ENCODE measurements at regions not wholly inside any gene's neighbourhood (a gene's known extent, or its start where the extent isn't known, plus 50 kb on each side); places are given as distances from the start of the nearest gene placed in this dataset.

GRCh38 chr9:99593610-99594009 lies 228.1 kb upstream of the NR4A3 start:
- H3K4me3 Mint-ChIP-seq = no peak overlapping the region
- no peak for ATAC-seq (replicated peaks in 1 of 2)
- H3K36me3 Mint-ChIP-seq (ENCODE audit: insufficient read depth in 2 of 2) = no peaks in the 10 kb centered on the region
- no peak overlapping the region for H3K27ac Mint-ChIP-seq
- DNase-seq = no peak
- peaks cover 25% of the 10 kb centered on the region for H3K27me3 Mint-ChIP-seq (ENCODE audit: low read depth)
- H3K4me1 Mint-ChIP-seq (ENCODE audit: low read depth) = no peaks in the 10 kb centered on the region
- H3K9me3 Mint-ChIP-seq = no peaks in the 10 kb centered on the region

DNA sequence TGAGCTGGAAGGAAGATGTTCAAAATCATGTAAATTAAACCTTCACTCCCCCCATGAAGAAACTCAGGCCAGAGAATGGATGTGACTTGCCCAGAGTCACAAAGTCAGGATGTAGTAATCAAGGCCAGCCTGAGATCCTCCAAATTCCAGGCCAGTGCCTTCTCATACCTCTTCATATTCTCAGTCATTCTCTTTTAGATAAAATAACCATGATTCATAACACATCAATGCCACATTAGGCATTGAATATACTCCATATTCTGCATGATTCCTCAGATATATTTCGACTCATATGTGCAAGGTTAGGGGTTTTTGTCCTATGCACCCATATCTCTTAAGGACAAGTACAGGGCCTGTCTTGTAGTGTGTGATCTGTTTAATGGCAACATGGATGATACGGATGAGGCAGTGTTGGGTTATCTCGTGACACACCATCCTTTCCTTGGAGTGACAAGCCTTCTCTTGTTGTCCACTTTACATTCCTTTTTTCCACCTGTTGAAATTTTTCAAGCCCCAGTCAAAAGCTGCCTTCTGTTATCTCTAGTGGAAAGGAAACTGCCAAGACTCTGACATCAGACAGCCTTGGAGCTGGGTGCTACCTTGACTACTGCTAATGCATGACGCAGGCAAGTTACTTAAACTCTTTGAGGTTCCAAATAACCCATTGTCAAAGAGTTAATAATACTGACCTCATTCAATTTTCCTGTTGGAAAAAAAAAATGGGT lies 227.5 kb upstream of the NR4A3 start:
- H3K4me1 Mint-ChIP-seq (ENCODE audit: low read depth) = no peaks in the 10 kb centered on the region
- H3K36me3 Mint-ChIP-seq (ENCODE audit: insufficient read depth in 2 of 2) = no peaks in the 10 kb centered on the region
- DNase-seq (no peak), ATAC-seq (replicated peaks in 1 of 2) (no peak)
- no peak overlapping the region for H3K4me3 Mint-ChIP-seq
- no peak overlapping the region for H3K27ac Mint-ChIP-seq
- H3K27me3 Mint-ChIP-seq (ENCODE audit: low read depth) = peaks cover 25% of the 10 kb centered on the region
- H3K9me3 Mint-ChIP-seq = no peaks in the 10 kb centered on the region

DNA sequence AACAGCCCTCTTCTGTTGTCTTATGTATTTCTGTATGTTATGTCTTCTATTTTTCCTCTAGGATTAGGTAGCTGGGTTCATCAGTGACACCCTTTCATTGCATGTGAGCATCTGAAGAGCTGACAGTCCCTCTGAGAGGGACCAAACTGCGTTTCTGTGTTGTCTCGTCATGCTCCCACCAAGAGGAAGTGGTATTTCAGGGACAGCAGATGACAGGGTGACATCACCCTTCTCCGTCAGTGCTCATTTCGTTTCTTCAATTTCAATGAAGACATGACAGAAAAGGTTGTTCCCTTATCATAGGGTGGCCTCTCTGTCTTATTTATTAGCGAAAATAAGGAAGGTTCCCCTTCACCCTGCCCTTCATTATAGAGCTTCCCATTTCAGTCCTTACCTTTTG lies 225.9 kb upstream of the NR4A3 start:
- peak overlapping the region in 1 of 2 donors; percentile 6 for H3K4me3 Mint-ChIP-seq
- no peaks in the 10 kb centered on the region for H3K9me3 Mint-ChIP-seq
- peaks cover 19% of the 10 kb centered on the region for H3K27me3 Mint-ChIP-seq (ENCODE audit: low read depth)
- no peaks in the 10 kb centered on the region for H3K36me3 Mint-ChIP-seq (ENCODE audit: insufficient read depth in 2 of 2)
- H3K4me1 Mint-ChIP-seq (ENCODE audit: low read depth) = no peaks in the 10 kb centered on the region
- peak overlapping the region; percentile 8 for H3K27ac Mint-ChIP-seq
- DNase-seq = peak; percentile 12 to 35
- ATAC-seq (replicated peaks in 1 of 2) = peak; percentile 68 to 87

GRCh38 chr9:99601571-99602111 lies 220.0 kb upstream of the NR4A3 start:
- peaks cover 16% of the 10 kb centered on the region for H3K27me3 Mint-ChIP-seq (ENCODE audit: low read depth)
- H3K9me3 Mint-ChIP-seq = peaks cover 3% of the 10 kb centered on the region in 2 donors
- no peak overlapping the region for H3K27ac Mint-ChIP-seq
- no peak overlapping the region for H3K4me3 Mint-ChIP-seq
- peaks cover 2 to 5% of the 10 kb centered on the region in 2 donors for H3K36me3 Mint-ChIP-seq (ENCODE audit: insufficient read depth in 2 of 2)
- ATAC-seq (replicated peaks in 1 of 2) (no peak), DNase-seq (no peak)
- H3K4me1 Mint-ChIP-seq (ENCODE audit: low read depth) = peaks cover 8% of the 10 kb centered on the region

DNA sequence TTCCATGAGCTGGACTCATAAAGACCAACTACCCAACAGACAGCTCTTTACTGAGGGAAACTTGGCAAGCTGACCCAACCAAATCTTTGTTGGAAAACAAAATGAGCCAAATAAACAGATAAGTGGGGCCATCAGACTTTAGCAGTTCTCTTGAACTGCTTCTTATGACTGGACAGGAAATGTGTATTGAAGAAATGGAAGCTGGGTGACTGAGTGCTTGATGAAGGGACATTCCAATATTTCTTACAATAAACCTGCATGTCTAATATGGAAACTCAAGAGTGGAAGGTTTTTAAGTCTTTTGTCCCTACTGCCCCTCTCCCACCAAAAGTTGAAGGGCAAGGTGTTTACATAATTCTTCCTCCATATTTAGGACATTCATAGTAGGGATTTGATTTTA lies 218.8 kb upstream of the NR4A3 start:
- Mint-ChIP-seq H3K9me3 (peaks cover 3% of the 10 kb centered on the region in 2 donors), H3K27ac (no peak overlapping the region), H3K4me3 (peak overlapping the region in 1 of 2 donors; percentile 2), H3K27me3 (ENCODE audit: low read depth) (peaks cover 11% of the 10 kb centered on the region), H3K4me1 (ENCODE audit: low read depth) (peaks cover 8% of the 10 kb centered on the region), H3K36me3 (ENCODE audit: insufficient read depth in 2 of 2) (peaks cover 2 to 5% of the 10 kb centered on the region in 2 donors)
- no peak for DNase-seq
- peak; percentile 40 to 74 for ATAC-seq (replicated peaks in 1 of 2)

- Mint-ChIP-seq H3K9me3 (peaks cover 3% of the 10 kb centered on the region in 2 donors), H3K4me3 (no peak overlapping the region), H3K4me1 (ENCODE audit: low read depth) (peaks cover 8% of the 10 kb centered on the region), H3K27me3 (ENCODE audit: low read depth) (peaks cover 11% of the 10 kb centered on the region), H3K27ac (no peak overlapping the region), H3K36me3 (ENCODE audit: insufficient read depth in 2 of 2) (peaks cover 2 to 5% of the 10 kb centered on the region in 2 donors)
- ATAC-seq (replicated peaks in 1 of 2) (no peak), DNase-seq (no peak)
Observed at GRCh38 chr9:99605016-99605743, 216.5 kb upstream of the NR4A3 start.

GRCh38 chr9:99606296-99606695 lies 215.4 kb upstream of the NR4A3 start:
- ATAC-seq (replicated peaks in 1 of 2) = no peak
- H3K4me1 Mint-ChIP-seq (ENCODE audit: low read depth) = peaks cover 8% of the 10 kb centered on the region
- no peak overlapping the region for H3K4me3 Mint-ChIP-seq
- peaks cover 2 to 5% of the 10 kb centered on the region in 2 donors for H3K36me3 Mint-ChIP-seq (ENCODE audit: insufficient read depth in 2 of 2)
- H3K9me3 Mint-ChIP-seq = peaks cover 3% of the 10 kb centered on the region in 2 donors
- no peak overlapping the region for H3K27ac Mint-ChIP-seq
- DNase-seq = no peak
- H3K27me3 Mint-ChIP-seq (ENCODE audit: low read depth) = peaks cover 11% of the 10 kb centered on the region

- Mint-ChIP-seq H3K4me3 (no peak overlapping the region), H3K36me3 (ENCODE audit: insufficient read depth in 2 of 2) (peaks cover 2 to 5% of the 10 kb centered on the region in 2 donors), H3K9me3 (peaks cover 3% of the 10 kb centered on the region in 2 donors), H3K27me3 (ENCODE audit: low read depth) (peaks cover 11% of the 10 kb centered on the region), H3K4me1 (ENCODE audit: low read depth) (peaks cover 8% of the 10 kb centered on the region), H3K27ac (no peak overlapping the region)
- DNase-seq = no peak
- ATAC-seq (replicated peaks in 1 of 2) = no peak
Observed at GRCh38 chr9:99606957-99607356, 214.7 kb upstream of the NR4A3 start.

DNA sequence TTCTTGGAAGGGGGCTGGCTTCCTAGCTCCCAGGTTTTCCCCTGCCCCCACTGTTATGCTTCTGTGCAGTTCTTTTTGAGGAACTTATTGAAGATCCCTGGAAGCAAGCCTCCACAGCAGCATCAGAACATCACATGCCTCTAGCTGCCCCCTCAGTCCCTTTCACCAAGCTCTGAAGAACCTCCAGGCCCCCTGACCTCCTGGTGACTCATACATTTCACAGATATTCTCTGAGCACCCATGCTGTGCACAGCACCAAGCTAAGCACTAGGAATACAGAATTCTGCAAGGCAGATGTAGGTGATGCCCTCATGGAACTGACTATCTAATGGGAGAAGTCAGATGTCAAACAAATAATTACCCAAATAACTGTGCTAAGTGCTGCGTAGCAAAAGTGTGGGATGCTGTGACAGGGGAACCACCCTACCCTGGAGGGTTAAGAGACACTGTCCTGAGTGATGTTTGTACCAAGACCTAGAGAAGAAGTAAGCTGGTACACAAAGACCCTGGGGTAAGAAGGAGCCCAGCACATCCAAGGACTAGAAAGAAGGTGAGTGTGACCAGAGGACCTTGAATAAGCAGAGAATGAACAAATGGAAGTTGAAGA lies 213.7 kb upstream of the NR4A3 start:
- H3K27me3 Mint-ChIP-seq (ENCODE audit: low read depth) = peaks cover 11% of the 10 kb centered on the region
- H3K27ac Mint-ChIP-seq = no peak overlapping the region
- peaks cover 0 to 2% of the 10 kb centered on the region in 2 donors for H3K36me3 Mint-ChIP-seq (ENCODE audit: insufficient read depth in 2 of 2)
- peaks cover 2% of the 10 kb centered on the region for H3K4me1 Mint-ChIP-seq (ENCODE audit: low read depth)
- peaks cover 0 to 3% of the 10 kb centered on the region in 2 donors for H3K9me3 Mint-ChIP-seq
- H3K4me3 Mint-ChIP-seq = no peak overlapping the region
- DNase-seq (no peak), ATAC-seq (replicated peaks in 1 of 2) (peak in 1 of 2 donors; percentile 17)

DNA sequence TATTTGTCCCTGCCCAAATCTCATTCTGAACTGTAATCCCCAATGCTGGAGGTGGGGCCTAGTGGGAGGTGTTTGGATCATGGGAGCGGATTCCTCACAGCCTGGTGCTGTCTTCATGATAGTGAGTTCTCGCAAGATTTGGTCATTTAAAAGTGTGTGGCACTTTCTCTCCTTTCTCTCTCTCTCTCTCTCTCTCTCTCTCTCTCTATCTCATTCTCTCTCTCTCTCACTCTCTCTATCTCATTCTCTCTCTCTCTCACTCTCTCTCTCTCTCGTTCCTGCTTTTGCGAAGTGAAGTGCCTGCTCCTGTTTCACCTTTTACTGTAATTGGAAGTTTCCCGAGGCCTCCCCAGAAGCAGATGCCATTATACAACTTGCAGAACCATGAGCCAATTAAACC lies 207.3 kb upstream of the NR4A3 start:
- Mint-ChIP-seq H3K4me3 (no peak overlapping the region), H3K9me3 (no peaks in the 10 kb centered on the region), H3K4me1 (ENCODE audit: low read depth) (no peaks in the 10 kb centered on the region), H3K27ac (no peak overlapping the region), H3K27me3 (ENCODE audit: low read depth) (no peaks in the 10 kb centered on the region), H3K36me3 (ENCODE audit: insufficient read depth in 2 of 2) (no peaks in the 10 kb centered on the region)
- no peak for DNase-seq
- no peak for ATAC-seq (replicated peaks in 1 of 2)

- no peak overlapping the region for H3K4me3 Mint-ChIP-seq
- no peaks in the 10 kb centered on the region for H3K9me3 Mint-ChIP-seq
- no peak overlapping the region for H3K27ac Mint-ChIP-seq
- no peaks in the 10 kb centered on the region for H3K4me1 Mint-ChIP-seq (ENCODE audit: low read depth)
- no peaks in the 10 kb centered on the region for H3K36me3 Mint-ChIP-seq (ENCODE audit: insufficient read depth in 2 of 2)
- no peak for ATAC-seq (replicated peaks in 1 of 2)
- H3K27me3 Mint-ChIP-seq (ENCODE audit: low read depth) = no peaks in the 10 kb centered on the region
- no peak for DNase-seq
Observed at GRCh38 chr9:99621040-99621439, 200.6 kb upstream of the NR4A3 start.

DNA sequence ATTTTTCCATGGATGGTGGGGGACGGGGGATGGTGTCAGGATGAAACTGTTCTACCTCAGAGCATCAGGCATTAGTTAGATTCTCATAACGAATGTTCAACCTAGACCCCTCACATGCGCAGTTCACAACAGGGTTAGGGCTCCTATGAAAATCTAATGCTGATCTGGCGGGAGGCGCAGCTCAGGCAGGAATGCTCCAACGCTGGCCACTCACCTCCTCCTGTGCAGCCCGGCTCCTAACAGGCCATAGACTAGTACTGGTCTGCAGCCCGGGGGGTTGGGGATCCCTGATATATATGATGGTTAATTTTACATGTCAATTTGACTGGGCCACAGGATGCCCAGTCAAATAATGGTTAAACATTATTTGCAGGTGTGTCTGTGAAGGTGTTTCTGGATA lies 199.0 kb upstream of the NR4A3 start:
- no peaks in the 10 kb centered on the region for H3K4me1 Mint-ChIP-seq (ENCODE audit: low read depth)
- no peaks in the 10 kb centered on the region for H3K27me3 Mint-ChIP-seq (ENCODE audit: low read depth)
- H3K9me3 Mint-ChIP-seq = no peaks in the 10 kb centered on the region
- no peak for ATAC-seq (replicated peaks in 1 of 2)
- no peaks in the 10 kb centered on the region for H3K36me3 Mint-ChIP-seq (ENCODE audit: insufficient read depth in 2 of 2)
- H3K27ac Mint-ChIP-seq = no peak overlapping the region
- no peak for DNase-seq
- no peak overlapping the region for H3K4me3 Mint-ChIP-seq

- no peaks in the 10 kb centered on the region for H3K27me3 Mint-ChIP-seq (ENCODE audit: low read depth)
- no peak overlapping the region for H3K4me3 Mint-ChIP-seq
- DNase-seq = no peak
- no peak for ATAC-seq (replicated peaks in 1 of 2)
- no peaks in the 10 kb centered on the region for H3K9me3 Mint-ChIP-seq
- no peaks in the 10 kb centered on the region for H3K36me3 Mint-ChIP-seq (ENCODE audit: insufficient read depth in 2 of 2)
- H3K4me1 Mint-ChIP-seq (ENCODE audit: low read depth) = no peaks in the 10 kb centered on the region
- no peak overlapping the region for H3K27ac Mint-ChIP-seq
Observed at GRCh38 chr9:99623780-99624364, 197.8 kb upstream of the NR4A3 start.

Data from activated T-cell treated with anti-CD3 and anti-CD28 coated beads, Interleukin-2, amount 50 U/mL, for 72 hours (primary cell).